ENCODE measurements at regions not wholly inside any gene's neighbourhood (a gene's known extent, or its start where the extent isn't known, plus 50 kb on each side); places are given as distances from the start of the nearest gene placed in this dataset.

- DNase-seq (no peak), FAIRE-seq (no peak), ATAC-seq (no peak)
- whole genome bisulfite sequencing, 2 donors = 84% methylated on average over 4 of the region's 4 CpGs
- no peaks in the 10 kb centered on the region for H3K4me1 ChIP-seq
- no peaks in the 10 kb centered on the region for H3K36me3 ChIP-seq
- intact Hi-C loops (cut with DNase I) = no loop called here
- H3K4me3 ChIP-seq = no peak overlapping the region
- TF ChIP-seq CTCF (IDR thresholded peaks at IDR 0.05) = no peak
- no peaks in the 10 kb centered on the region for H3K27me3 ChIP-seq
- no peak overlapping the region for H3K27ac ChIP-seq
- H3K9me3 ChIP-seq = no peaks in the 10 kb centered on the region
These were observed 83.7 kb downstream of the BMP2 start for GRCh38 chr20:6851136-6851535.

- Histone ChIP-seq H3K4me3 (no peak overlapping the region), H3K9me3 (no peaks in the 10 kb centered on the region), H3K27ac (no peak overlapping the region), H3K4me1 (no peaks in the 10 kb centered on the region), H3K27me3 (no peaks in the 10 kb centered on the region), H3K36me3 (no peaks in the 10 kb centered on the region)
- DNase-seq = no peak
- 90 to 95% methylated on average over 4 of the region's 4 CpGs for whole genome bisulfite sequencing, 2 donors
- no peak for ATAC-seq
- no peak for TF ChIP-seq CTCF (IDR thresholded peaks at IDR 0.05)
- no peak for FAIRE-seq
- intact Hi-C loops (cut with DNase I) = no loop called here
These were observed 85.0 kb downstream of the BMP2 start for GRCh38 chr20:6852478-6852877.

GRCh38 chr20:6855104-6855503 lies 87.6 kb downstream of the BMP2 start:
- ATAC-seq = no peak
- no peak overlapping the region for H3K27ac ChIP-seq
- WGBS, 2 donors = 42 to 49% methylated on average over 3 of the region's 3 CpGs
- DNase-seq = no peak
- TF ChIP-seq CTCF (IDR thresholded peaks at IDR 0.05) = no peak
- no peaks in the 10 kb centered on the region for H3K4me1 ChIP-seq
- H3K4me3 ChIP-seq = no peak overlapping the region
- intact Hi-C loops (cut with DNase I) = no loop called here
- no peak for FAIRE-seq
- H3K36me3 ChIP-seq = no peaks in the 10 kb centered on the region
- H3K9me3 ChIP-seq = no peaks in the 10 kb centered on the region
- H3K27me3 ChIP-seq = no peaks in the 10 kb centered on the region

- WGBS, 2 donors = 32 to 44% methylated on average over 1 of the region's 1 CpG
These were observed 88.3 kb downstream of the BMP2 start for GRCh38 chr20:6855796-6856195.

GRCh38 chr20:6857927-6858326 lies 90.4 kb downstream of the BMP2 start:
- Histone ChIP-seq H3K4me3 (no peak overlapping the region), H3K4me1 (no peaks in the 10 kb centered on the region), H3K27ac (no peak overlapping the region), H3K9me3 (no peaks in the 10 kb centered on the region), H3K27me3 (no peaks in the 10 kb centered on the region), H3K36me3 (no peaks in the 10 kb centered on the region)
- WGBS, 2 donors = 70 to 79% methylated on average over 5 of the region's 5 CpGs
- ATAC-seq (no peak), DNase-seq (no peak), FAIRE-seq (no peak)
- no peak for TF ChIP-seq CTCF (IDR thresholded peaks at IDR 0.05)
- intact Hi-C loops (cut with DNase I) = no loop called here

More at GRCh38 chr20:6855796-6856195, 88.3 kb downstream of the BMP2 start:
- intact Hi-C loops (cut with DNase I) = no loop called here
- ATAC-seq = no peak
- H3K4me3 ChIP-seq = no peak overlapping the region
- no peak for DNase-seq
- no peak for TF ChIP-seq CTCF (IDR thresholded peaks at IDR 0.05)
- H3K27me3 ChIP-seq = no peaks in the 10 kb centered on the region
- no peak overlapping the region for H3K27ac ChIP-seq
- H3K36me3 ChIP-seq = no peaks in the 10 kb centered on the region
- no peaks in the 10 kb centered on the region for H3K9me3 ChIP-seq
- no peak for FAIRE-seq
- no peaks in the 10 kb centered on the region for H3K4me1 ChIP-seq
